Left cardiac atrium (tissue), 4 donors: ENCODE measurements at regions not wholly inside any gene's neighbourhood (a gene's known extent, or its start where the extent isn't known, plus 50 kb on each side); places are given as distances from the start of the nearest gene placed in this dataset.

Source experiments
- ATAC-seq, 2 donors: fragments of 200-7000 bp; cut with Tn5 transposase; one replicate each; pipeline ENCODE4 v1.9.1; 2020; ENCODE audit warnings: mild to moderate bottlenecking in 2 of 2, moderate library complexity in 2 of 2
- DNase-seq: peaks from one replicate; pipeline ENCODE4 v3.0.0-alpha.2; 2020
- intact Hi-C, 2 donors: fragments of 100-400 bp; cut with DNase I; formaldehyde crosslinking; loops; one replicate each; pipeline versions ENCODE4 v1.14.1 to v1.15.1; 2022 to 2023
- donor health status: DM: no; HTN: yes; CAD: no.
- donor health status: DM: no; HTN: yes; CAD: no; lungs with severe emphysema.
- donor health status: DM: yes; HTN: yes; CAD: no.
- donor health status: Dilated cardiomyopathy.

DNA sequence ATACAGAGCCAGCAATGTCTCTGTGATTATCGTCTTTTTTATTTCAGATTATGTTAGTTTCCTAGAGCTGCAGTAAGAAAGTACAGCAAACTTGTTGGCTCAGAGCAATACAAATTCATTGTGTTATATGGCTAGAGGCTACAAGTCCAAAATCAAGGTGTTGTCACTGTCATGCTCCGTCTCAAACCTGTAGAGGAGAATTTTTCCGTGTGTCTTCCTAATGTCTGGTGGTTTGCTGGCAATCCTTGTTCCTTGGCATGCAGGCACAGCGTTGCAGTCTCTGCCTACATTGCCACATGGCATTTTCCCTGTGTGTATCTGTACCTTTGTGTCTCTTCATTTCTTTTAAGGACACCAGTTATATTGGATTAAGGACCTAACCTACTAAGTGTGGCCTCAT lies 244.4 kb downstream of the LRRIQ3 start:
- DNase-seq (no peak), ATAC-seq (no peak)
- intact Hi-C loops: no loop called here

DNA sequence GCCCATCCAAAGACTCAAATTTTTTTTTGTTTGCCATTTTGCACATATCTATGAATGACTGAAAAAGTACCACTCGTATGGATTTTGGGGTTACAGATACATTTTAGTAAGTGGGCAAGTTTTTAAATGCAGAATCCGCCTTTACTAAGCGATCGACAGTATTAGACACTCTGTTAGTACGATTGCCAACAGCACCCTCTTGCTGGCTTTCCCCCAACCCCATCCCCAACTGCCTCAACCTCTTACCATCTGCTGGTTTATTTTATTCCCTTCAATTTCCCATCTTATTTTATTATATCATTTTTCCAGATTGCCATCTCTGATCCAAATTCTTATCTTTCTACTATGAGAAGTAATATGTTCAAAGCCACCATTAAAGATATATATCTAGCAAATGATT lies 244.8 kb downstream of the LRRIQ3 start:
- ATAC-seq (no peak), DNase-seq (no peak)
- intact Hi-C loops: no loop called here

DNA sequence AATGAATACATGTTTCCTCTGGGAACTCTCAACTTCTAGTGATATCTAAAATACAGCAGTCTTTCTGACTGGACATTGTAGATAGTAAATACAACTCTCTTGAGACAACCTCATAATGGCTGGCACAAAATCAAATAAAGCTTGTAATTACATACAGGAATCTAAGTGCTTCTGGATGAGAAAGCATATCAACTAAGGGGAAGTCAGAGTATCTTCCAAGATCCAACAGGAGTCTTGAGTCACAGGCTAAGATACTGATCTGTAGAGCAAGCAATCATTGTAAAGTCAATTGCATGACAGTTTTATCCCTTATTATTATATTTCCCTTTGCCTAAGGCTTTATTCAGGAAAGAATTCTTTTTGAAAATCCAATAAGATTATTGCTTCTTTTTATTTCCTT lies 249.9 kb downstream of the LRRIQ3 start:
- intact Hi-C loops: no loop called here
- DNase-seq (no peak), ATAC-seq (no peak)

DNA sequence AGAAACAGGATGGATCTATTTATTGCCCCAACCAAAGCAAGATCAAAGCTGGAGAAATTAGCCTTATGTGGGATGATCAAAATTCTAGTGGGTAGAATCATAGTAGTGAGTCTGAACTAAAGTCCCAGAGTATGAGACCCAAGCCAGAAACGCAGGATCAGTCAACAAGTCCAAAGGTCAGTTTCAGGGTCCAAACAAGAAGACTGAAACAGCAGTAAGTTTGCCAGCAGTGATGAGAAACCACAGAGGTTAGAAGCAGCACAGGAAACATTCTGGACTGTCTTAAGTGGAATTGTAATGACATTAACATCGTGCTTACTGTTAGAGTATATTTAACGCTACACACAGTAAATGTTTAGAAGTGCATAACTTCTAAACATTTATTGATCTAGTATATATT lies 251.0 kb downstream of the LRRIQ3 start:
- DNase-seq (no peak), ATAC-seq (no peak)
- intact Hi-C loops: no loop called here

DNA sequence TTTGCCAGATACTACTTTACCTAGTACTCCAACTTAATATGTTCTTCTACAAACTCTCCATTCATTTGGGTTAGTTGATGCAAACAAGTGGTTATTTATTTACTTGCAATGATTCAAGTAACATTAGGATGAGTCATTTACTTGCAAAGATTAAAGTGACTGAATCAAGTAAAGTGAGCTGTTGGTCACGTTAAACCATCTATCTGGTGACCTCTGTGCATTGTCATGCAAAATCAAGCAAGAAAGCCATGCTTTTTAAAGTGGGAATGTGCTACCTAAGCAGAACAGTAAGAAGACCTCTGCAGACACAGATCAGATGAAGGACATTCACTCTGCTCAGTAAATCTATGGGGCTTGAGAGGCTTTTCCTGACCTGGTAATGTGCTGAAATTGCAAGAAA lies 254.7 kb downstream of the LRRIQ3 start:
- no peak for DNase-seq
- intact Hi-C loops: no loop called here
- no peak for ATAC-seq

DNA sequence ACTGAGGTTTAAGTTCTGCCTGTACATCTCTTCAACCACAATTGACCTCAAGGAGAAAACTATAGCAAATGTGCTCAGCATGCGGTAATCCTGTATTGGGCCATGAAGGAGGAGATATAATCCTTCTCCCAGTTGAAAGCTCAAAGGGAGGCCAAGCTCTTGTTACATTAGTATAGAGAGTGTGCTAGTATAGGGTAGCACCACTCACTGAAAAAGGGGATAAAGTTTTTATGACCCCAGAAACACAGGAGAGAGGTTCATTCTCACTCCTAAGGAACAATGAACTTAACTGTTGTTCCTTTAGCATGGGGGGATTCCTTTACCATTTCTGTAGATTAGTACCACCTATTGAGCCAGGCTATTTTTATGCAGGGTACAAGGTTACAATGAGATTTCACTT lies 267.7 kb downstream of the LRRIQ3 start:
- ATAC-seq (no peak), DNase-seq (no peak)
- intact Hi-C loops: no loop called here

DNA sequence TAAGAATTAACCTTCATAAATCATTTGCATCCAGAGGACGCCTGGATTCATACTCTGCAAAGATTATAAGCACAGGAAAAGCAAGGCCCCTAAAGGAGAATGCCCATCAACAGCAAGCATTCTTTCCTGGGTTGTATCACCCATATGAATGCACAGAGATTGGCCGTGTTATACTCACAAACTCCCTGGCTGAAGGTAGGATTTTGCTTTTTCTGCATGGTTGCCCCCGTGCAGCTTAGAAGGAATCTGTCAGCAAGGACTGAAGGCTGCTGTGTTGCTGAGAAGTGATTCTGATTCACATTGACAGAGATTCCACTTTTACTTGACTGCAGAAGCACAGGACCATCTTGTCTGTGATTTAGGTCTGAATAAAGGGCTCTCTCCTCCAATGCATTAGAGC lies 283.0 kb downstream of the LRRIQ3 start:
- intact Hi-C loops: no loop called here
- DNase-seq (no peak), ATAC-seq (no peak)

DNA sequence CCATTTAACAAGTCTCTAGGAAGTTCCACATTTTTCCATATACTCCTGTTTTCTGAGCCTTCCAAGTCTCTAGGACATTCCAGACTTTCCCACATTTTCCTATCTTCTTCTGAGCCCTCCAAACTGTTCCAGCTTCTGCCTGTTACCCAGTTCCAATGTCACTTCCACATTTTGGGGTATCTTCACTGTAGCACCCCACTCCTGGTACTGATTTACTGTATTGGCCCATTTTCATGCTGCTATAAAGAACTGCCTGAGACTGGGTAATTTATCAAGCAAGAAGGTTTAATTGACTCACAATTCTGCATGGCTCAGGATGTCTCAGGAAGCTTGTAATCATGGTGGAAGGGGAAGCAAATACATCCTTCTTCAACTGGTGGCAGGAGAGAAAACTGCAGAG lies 285.0 kb downstream of the LRRIQ3 start:
- no peak for ATAC-seq
- intact Hi-C loops: no loop called here
- no peak for DNase-seq

DNA sequence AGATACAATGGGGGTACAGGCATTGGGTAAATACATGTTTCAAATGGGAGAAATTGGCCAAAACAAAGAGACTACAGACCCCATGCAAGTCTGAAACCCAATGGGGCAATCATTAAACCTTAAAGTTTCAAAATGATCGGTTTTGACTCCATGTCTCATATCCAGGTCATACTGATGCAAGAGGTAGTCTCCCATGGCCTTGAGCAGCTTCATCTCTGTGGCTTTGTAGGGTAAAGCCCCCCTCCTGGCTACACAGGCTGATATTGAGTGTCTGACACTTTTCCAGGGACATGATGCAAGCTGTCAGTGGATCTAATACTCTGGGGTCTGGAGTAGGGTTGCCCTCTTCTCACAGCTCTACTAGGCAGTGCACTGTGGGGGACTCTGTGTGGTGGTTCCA lies 286.1 kb downstream of the LRRIQ3 start:
- ATAC-seq (no peak), DNase-seq (no peak)
- intact Hi-C loops: no loop called here

DNA sequence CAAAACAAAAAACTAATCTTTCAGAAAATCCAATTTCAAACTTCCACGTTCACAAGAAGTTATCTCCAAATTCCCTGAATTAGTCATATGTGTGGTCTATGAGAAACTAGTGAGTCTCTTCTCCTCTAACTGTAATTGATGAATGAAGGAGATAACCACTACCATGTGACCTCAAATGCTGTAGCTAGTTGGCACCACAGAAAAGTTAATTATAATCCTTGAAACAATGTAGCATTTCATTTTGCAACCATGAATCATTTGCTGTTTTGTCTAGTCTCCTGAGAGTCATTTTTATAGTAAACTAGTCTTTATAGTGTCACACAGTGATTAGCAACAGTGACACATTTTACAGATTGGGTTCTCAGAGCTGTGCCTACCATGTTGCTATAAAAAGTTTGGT lies 287.5 kb downstream of the LRRIQ3 start:
- ATAC-seq (no peak), DNase-seq (no peak)
- intact Hi-C loops: no loop called here

DNA sequence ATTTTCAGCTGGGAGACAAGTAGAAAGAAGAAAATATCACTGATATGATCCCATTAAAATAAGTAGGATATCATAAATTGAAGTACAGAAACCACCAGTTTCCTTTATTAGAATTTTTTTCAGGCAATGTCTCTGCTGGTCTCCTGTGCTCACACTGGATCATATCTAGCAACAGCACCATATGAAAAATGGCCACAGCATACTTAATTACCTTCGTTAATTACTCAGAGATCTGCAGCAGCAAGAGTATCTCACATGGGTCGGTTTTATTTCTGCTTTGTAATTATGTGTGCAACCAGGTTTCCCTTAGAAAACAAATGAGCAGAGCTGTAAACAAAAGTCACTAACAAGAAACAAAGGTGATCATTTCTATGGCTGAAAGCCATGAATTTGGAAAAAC lies 287.9 kb downstream of the LRRIQ3 start:
- ATAC-seq (no peak), DNase-seq (no peak)
- intact Hi-C loops: no loop called here

DNA sequence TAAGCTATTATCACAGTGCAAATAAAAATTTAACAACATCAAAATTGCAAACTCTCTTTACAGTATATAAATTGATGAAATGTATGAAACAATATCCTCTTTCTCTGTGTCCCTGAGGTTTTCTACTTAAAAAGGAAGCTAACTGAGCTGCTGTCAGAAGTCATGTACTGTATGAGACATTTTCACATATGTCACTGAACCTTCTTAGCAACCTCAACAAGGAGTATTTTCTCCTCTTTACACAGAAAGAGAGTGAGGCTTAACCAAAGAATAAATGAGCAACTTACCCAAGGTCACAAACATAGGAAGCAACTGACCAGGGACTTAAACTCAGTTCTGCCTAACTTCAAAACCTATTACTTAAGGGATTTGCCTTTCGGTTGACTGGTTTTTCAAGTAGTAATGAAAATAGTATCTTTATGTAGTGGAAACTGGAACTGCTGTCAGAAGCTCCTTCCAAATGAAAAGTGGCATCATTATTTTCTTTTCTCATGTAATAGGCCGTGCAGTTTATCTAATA lies 288.9 kb downstream of the LRRIQ3 start:
- ATAC-seq: no peak
- DNase-seq: no peak
- intact Hi-C loops: no loop called here

DNA sequence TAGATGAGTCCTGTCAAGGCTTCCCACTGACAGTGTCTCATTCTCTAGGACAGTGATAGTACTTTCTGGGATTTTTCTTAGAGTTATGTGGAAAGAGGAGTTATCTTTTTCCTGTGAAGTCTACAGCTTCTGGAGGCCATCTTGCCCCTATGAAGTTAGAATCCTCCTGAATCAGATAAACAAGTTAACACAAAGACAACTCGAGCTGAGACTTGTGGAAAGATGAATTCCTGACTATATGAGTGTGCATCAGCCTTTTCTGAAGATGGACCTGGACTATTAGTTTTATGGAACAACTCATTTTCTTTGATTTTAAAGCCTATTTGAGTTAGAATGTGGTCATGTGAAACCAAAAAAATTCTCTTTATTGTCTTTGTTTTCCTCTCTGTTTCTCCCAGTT lies 290.9 kb downstream of the LRRIQ3 start:
- ATAC-seq (no peak), DNase-seq (no peak)
- intact Hi-C loops: no loop called here

DNA sequence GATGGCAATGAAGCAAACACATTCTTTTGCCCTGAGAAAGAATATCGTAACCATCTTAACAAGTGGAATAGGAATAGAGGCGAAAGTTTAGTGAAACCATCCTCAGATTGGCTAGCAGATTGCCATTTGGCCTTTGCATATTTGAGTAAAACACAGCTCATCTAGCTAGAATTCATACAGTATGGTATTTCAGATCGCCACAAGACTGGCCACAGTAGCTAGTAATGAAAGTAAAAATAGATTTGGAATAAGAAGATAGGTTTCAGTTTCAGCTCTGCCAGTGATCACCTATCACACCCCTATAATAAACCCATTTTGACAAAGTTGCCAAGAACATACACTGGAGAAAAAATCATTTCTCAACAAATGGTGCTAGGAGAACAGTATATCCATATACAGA lies 294.9 kb downstream of the LRRIQ3 start:
- no peak for DNase-seq
- intact Hi-C loops: no loop called here
- no peak for ATAC-seq

DNA sequence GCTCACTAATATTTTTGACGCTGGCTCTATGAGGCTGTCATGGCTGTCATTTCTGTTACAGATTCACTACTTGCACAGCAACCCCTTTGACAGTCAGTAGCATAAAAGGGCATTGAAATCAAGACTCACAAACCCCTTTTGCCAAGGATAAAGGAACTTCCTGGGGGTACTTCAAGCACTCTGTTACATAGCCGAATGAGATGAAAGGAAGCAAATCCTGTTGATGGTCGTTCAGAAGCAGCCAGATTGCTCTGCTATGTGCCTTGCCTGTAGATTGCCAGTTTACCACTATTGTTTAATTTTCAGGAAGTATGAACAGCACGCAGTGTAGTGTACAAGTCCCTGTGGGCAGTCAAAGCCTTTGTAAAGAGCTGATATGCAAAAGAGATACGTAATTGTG lies 296.2 kb downstream of the LRRIQ3 start:
- ATAC-seq (no peak), DNase-seq (no peak)
- intact Hi-C loops: no loop called here

DNA sequence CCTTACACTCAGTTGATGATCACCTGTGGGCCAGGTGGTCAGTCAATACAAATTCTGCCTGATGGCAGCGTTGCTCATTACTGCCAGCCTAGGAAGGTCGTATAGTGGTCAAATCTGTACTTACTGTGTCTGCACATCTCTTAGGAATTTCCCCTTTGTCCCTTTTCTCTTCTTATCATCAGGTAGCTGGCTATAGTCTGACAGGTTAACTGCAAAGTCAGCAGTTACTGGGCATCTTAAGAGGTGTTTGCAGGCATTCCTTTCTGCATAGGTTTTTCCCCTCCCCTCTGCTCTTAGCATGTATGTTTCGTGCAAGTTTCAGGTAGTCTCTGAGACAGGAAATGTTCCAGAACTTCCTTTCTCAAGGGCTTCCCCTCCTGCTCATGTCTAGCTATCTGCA lies 298.7 kb downstream of the LRRIQ3 start:
- ATAC-seq: no peak
- intact Hi-C loops: no loop called here

DNA sequence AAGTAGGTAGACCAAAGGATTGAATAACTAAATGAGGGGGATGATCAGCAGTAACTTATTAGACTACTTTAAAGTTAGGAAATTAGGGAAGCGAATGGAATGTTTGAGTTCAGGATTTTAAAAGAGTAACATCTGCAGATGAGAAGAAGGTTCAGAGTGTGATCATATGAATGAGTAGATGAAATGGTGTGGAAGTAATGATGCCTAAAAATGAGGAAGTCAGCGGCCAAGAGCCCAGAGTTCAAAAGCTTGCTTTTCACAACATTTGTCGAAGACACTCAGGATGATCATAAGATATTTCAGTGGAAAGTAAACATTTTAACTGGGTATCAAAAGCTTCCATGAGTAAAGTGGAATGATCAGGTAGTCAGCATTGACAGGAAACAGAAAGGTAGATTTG lies 299.4 kb downstream of the LRRIQ3 start:
- intact Hi-C loops: no loop called here

More for the DNA sequence above, 298.7 kb downstream of the LRRIQ3 start:
- no peak for DNase-seq

DNA sequence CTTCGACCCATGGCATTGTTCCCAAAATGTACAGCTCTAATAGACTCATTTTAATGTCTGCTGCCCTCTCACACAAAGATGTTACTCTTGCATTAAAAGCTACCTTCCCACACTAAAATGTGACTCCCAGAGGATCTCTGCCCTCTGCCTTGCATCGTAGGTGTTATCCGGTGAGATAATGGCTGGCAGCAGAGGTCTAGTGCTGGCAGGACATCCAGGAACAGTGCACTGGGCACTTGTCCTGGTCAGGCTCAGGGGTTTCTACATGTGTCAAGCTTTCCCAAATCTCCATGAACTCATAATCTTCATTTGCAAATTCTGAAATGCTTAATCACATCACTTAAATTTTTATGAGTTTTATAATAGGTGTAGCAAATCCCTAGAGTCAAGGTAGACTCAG lies 310.6 kb downstream of the LRRIQ3 start:
- intact Hi-C loops: no loop called here
- ATAC-seq (peak in 1 of 2 donors; percentile 63), DNase-seq (no peak)

More for the DNA sequence above, 299.4 kb downstream of the LRRIQ3 start:
- ATAC-seq (no peak), DNase-seq (no peak)

DNA sequence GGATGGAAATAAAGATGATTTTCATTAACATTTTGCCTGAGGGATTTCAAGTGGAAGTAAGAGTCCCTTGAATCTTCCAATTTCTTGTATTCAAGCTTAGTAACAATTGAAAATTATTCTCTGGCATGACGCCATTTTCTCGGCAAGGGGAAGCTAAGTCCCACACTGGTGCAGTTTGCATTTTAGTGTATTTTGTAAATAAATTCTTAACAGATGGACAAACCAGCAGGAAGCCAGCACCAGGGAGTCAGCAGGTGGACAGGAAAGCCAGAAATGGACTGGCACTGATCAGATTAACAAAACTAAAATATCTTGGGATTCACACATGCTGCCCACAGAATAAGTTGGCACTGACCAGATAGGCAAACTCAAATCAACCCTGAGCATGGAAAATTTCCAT lies 311.3 kb downstream of the LRRIQ3 start:
- intact Hi-C loops: no loop called here
- ATAC-seq: no peak
- DNase-seq: no peak

DNA sequence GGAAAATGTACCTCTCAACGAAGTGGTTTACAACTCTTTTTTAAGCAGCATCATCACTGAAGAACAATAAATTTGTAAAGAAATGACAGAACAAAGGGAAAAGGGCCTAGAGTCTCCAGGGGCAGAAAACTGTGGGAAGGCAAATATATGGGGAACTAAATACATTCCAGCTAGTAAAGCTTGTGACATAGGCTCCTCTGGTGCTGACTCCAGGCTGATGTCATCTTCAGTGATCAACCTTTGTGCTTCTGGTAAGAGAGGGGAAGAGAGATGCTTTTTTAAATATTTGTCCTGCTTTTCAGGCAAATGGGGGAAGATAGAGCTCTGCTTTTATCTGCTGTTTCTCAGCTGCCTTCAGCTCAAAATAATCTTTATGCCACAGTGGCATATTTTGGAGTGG lies 323.2 kb downstream of the LRRIQ3 start:
- DNase-seq: no peak
- no peak for ATAC-seq
- intact Hi-C loops: no loop called here

DNA sequence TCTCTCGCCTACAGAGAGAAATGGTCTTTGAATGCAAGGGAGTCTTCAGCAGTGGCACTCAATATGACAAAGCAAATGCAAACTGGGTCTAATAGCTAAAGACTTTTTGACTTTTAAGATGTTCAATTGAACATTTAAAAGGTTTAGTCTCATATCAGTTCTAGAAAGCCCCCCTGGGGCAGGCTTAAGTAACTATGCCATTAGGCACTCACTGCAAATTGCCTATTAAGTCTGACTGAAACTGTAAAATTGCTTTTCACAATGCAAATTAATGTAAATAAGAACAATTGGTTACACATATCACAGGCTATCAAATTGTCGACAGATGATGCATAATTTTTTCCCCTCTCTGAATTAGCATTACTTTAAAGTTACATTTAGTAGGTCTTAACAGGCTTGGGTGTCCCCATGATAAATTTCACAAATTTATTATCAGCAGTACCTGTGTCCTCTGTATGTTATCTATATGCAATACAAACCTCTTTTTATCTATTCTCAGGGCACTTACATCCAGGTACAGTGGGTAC lies 329.1 kb downstream of the LRRIQ3 start:
- intact Hi-C loops: no loop called here
- DNase-seq: no peak
- ATAC-seq: no peak

DNA sequence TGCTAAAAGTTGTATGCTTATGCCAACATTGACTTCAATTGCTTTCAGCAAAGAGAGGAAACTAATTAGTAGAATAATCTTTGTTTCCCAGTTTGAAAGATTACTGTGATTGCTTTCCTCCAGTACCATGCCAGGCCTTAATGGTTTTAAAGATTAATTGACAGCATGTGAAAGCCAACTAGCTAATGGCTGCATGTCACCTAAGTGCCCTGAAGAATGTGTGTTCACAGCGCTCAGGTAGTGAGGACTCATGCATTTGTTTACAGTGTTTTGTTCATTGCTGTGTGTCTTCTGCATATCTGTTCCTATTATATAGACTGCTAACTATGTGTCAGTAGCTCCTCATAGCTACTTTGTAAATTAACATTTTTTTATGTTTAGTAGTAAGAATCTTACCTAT lies 335.6 kb downstream of the LRRIQ3 start:
- DNase-seq (no peak), ATAC-seq (no peak)
- intact Hi-C loops: no loop called here
